ENCODE measurements at regions not wholly inside any gene's neighbourhood (a gene's known extent, or its start where the extent isn't known, plus 50 kb on each side); places are given as distances from the start of the nearest gene placed in this dataset.

DNA sequence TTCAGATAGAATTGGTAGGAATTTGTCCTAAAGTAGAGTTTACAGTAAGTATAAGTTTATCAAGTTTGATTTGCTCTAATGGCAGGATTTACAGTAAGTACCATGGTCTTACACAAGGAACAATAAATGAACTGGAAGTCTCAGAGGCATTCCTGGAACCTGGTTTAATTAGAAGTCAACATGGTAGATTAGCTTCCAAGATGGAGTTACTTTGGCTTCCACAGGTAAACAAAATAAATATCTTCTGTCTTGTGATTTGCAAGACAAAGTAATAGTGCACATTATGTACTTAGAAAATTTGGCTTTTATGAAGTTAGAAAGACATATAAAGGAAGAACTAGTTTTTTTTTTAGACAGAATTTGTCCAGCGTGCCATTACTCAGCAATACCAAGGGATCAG lies 190.7 kb downstream of the GLUD2 start:
- H3K36me3 Mint-ChIP-seq: no peaks in the 10 kb centered on the region
- TF ChIP-seq, protein P1, sequence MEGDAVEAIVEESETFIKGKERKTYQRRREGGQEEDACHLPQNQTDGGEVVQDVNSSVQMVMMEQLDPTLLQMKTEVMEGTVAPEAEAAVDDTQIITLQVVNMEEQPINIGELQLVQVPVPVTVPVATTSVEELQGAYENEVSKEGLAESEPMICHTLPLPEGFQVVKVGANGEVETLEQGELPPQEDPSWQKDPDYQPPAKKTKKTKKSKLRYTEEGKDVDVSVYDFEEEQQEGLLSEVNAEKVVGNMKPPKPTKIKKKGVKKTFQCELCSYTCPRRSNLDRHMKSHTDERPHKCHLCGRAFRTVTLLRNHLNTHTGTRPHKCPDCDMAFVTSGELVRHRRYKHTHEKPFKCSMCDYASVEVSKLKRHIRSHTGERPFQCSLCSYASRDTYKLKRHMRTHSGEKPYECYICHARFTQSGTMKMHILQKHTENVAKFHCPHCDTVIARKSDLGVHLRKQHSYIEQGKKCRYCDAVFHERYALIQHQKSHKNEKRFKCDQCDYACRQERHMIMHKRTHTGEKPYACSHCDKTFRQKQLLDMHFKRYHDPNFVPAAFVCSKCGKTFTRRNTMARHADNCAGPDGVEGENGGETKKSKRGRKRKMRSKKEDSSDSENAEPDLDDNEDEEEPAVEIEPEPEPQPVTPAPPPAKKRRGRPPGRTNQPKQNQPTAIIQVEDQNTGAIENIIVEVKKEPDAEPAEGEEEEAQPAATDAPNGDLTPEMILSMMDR (IDR thresholded peaks at IDR 0.05; ENCODE audit: unreplicated experiment): no peak
- DNase-seq (ENCODE audit: low spot score in 2 of 2, unreplicated experiment in 2 of 2): no peak
- no peaks in the 10 kb centered on the region for H3K27me3 Mint-ChIP-seq (ENCODE audit: low read depth)
- no peaks in the 10 kb centered on the region for H3K4me1 Mint-ChIP-seq
- peaks cover 46% of the 10 kb centered on the region for H3K9me3 Mint-ChIP-seq
- no peak overlapping the region for H3K4me3 Mint-ChIP-seq
- no peak overlapping the region for H3K27ac Mint-ChIP-seq

DNA sequence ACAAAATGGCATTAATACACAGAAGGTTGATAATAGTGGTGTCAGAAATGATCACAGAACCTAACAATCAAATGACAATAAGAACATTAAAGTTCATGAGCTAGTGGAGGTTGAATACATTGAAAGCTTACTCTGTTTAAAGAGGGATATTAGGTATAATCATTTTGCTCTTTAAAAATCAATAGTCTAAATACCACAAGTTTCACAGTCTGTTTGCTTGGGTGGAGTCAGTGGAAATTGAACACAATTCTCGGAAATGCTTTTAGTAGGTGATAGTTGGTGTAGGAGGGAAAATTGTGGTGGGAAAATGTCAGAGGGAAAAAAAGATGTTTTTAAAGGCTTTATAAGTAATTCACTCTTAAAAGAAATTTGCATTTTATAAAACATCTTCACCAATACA lies 197.1 kb downstream of the GLUD2 start:
- Mint-ChIP-seq H3K9me3 (peaks cover 48% of the 10 kb centered on the region), H3K4me3 (no peak overlapping the region), H3K27me3 (ENCODE audit: low read depth) (no peaks in the 10 kb centered on the region), H3K4me1 (no peaks in the 10 kb centered on the region), H3K36me3 (no peaks in the 10 kb centered on the region), H3K27ac (no peak overlapping the region)
- DNase-seq (ENCODE audit: low spot score in 2 of 2, unreplicated experiment in 2 of 2): no peak
- TF ChIP-seq, protein P1 (IDR thresholded peaks at IDR 0.05; ENCODE audit: unreplicated experiment): no peak

DNA sequence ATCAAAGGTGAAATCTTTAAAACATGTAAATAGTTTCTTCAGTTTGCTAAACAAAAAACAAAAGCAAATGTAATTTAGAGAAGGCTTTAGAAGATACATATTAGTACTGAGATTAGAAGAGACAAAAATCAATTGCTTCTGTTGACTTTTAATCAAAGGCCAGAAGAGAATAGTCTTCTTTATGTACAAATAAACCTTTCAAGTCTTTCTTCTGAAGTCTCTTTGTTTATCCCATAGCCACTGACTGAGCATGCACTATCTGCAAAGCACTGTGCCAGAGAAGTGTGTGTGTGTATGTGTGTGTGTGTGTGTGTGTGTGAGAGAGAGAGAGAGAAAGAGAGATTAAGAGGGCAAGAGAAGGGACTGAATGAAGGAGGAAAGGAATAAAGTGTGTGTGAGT lies 198.4 kb downstream of the GLUD2 start:
- Mint-ChIP-seq H3K9me3 (peaks cover 56% of the 10 kb centered on the region), H3K27me3 (ENCODE audit: low read depth) (no peaks in the 10 kb centered on the region), H3K27ac (no peak overlapping the region), H3K36me3 (peaks cover under 1% of the 10 kb centered on the region), H3K4me3 (no peak overlapping the region), H3K4me1 (no peaks in the 10 kb centered on the region)
- TF ChIP-seq, protein P1 (IDR thresholded peaks at IDR 0.05; ENCODE audit: unreplicated experiment): no peak
- no peak for DNase-seq (ENCODE audit: low spot score in 2 of 2, unreplicated experiment in 2 of 2)

DNA sequence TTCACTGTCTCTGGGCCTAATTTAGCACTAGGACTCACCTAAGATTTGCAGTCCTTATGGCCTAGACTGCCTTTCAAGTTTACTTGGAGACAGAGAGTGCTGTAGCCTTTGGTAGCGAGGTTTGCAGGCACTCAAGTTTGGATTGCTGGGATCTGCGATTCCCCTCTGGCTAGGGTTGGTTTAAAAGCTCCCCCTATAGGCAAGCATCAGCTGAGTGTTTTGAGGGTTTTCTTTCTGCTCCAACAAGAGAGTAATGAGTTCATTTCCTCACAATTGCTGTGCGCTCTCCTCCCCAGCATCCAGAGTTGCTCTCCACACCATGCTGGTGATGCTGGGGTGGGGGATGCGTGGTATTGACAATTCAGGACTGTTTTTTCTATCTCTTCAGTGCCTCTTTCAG lies 206.9 kb downstream of the GLUD2 start:
- TF ChIP-seq, protein P1 (IDR thresholded peaks at IDR 0.05; ENCODE audit: unreplicated experiment): no peak
- peaks cover 4% of the 10 kb centered on the region for H3K36me3 Mint-ChIP-seq
- H3K27ac Mint-ChIP-seq: no peak overlapping the region
- no peak for DNase-seq (ENCODE audit: low spot score in 2 of 2, unreplicated experiment in 2 of 2)
- no peak overlapping the region for H3K4me3 Mint-ChIP-seq
- H3K4me1 Mint-ChIP-seq: peaks cover 3% of the 10 kb centered on the region
- peaks cover 52% of the 10 kb centered on the region for H3K9me3 Mint-ChIP-seq
- peaks cover 2% of the 10 kb centered on the region for H3K27me3 Mint-ChIP-seq (ENCODE audit: low read depth)

DNA sequence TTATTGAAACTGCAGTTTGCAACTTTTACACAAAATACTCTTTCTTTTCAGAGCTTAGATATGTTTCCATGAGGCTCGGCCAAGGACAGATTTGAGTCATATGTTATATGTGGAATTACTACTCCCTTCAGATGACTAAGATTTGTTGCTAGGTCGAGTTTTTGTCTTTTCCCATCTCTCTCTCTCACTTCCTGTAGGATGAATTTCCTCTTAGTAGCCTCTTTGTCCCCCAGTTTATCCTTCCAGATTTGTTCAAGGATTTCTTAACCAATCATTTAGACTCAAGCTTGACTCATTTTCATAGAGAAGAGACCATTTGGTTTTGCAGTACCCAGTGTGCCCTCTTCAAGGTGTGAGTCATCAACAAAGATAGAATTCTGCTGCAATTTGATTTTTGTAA lies 209.2 kb downstream of the GLUD2 start:
- no peaks in the 10 kb centered on the region for H3K36me3 Mint-ChIP-seq
- H3K27ac Mint-ChIP-seq: no peak overlapping the region
- H3K4me3 Mint-ChIP-seq: no peak overlapping the region
- peaks cover 6% of the 10 kb centered on the region for H3K4me1 Mint-ChIP-seq
- H3K27me3 Mint-ChIP-seq (ENCODE audit: low read depth): peaks cover 2% of the 10 kb centered on the region
- no peak for DNase-seq (ENCODE audit: low spot score in 2 of 2, unreplicated experiment in 2 of 2)
- TF ChIP-seq, protein P1 (IDR thresholded peaks at IDR 0.05; ENCODE audit: unreplicated experiment): no peak
- peaks cover 41% of the 10 kb centered on the region for H3K9me3 Mint-ChIP-seq

DNA sequence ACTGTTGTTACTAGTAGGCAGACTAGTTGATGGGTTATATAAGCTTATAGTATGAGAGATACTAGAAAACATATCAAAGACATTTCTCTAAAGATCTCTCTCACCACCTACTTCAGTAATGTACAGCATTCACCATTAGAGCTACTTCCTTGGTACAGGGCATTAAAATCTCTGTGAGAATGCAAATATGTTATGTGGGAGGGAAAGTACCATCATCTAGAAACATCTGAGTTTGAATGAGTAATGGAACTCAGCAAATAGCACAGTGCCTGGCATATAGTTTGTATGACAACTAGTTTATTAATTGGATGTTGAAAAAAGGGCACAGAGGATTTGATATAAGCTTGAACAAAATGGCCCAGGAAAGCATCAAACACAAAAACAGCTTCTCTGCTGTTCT lies 211.1 kb downstream of the GLUD2 start:
- Mint-ChIP-seq H3K4me1 (peaks cover 6% of the 10 kb centered on the region), H3K36me3 (no peaks in the 10 kb centered on the region), H3K9me3 (peaks cover 31% of the 10 kb centered on the region), H3K27ac (no peak overlapping the region), H3K4me3 (no peak overlapping the region), H3K27me3 (ENCODE audit: low read depth) (peaks cover 2% of the 10 kb centered on the region)
- no peak for DNase-seq (ENCODE audit: low spot score in 2 of 2, unreplicated experiment in 2 of 2)
- TF ChIP-seq, protein P1 (IDR thresholded peaks at IDR 0.05; ENCODE audit: unreplicated experiment): no peak

Data from mesothelial cell of epicardium (in vitro differentiated cells).